H9 (cell line): ENCODE measurements at regions not wholly inside any gene's neighbourhood (a gene's known extent, or its start where the extent isn't known, plus 50 kb on each side); places are given as distances from the start of the nearest gene placed in this dataset.

Experiments used
- DNase-seq: peaks from one replicate; pipeline ENCODE4 v3.0.0-alpha.2; 2017
- H2AFZ ChIP-seq: one replicate; pipeline ENCODE4 v1.6.1; 2013; ENCODE audit warnings: mild to moderate bottlenecking, low read length, control low read depth, moderate library complexity
- H2AK5ac ChIP-seq: 2 replicates; pipeline ENCODE4 v1.6.1; 2013; ENCODE audit warnings: low read length, control low read depth, mixed read lengths; ENCODE audit not compliant: insufficient read length
- H2BK120ac ChIP-seq: one replicate; pipeline ENCODE4 v1.6.1; 2013; ENCODE audit warnings: low read depth, mild to moderate bottlenecking, low read length, control low read depth, inconsistent platforms; ENCODE audit not compliant: poor library complexity, severe bottlenecking
- H2BK12ac ChIP-seq: 2 replicates; pipeline ENCODE4 v1.6.1; 2013; ENCODE audit warnings: low read length, control low read depth, mixed read lengths, low read depth; ENCODE audit not compliant: insufficient read length
- H2BK15ac ChIP-seq: 2 replicates; pipeline ENCODE4 v1.6.1; 2013; ENCODE audit warnings: low read depth, low read length, control low read depth
- H2BK20ac ChIP-seq: one replicate; pipeline ENCODE4 v1.6.1; 2013; ENCODE audit warnings: low read depth, mild to moderate bottlenecking, low read length, control low read depth, inconsistent platforms; ENCODE audit not compliant: poor library complexity, severe bottlenecking
- H2BK5ac ChIP-seq: 2 replicates; pipeline ENCODE4 v1.6.1; 2013; ENCODE audit warnings: low read length, control low read depth, mixed read lengths; ENCODE audit not compliant: insufficient read length
- H3K14ac ChIP-seq: 2 replicates; pipeline ENCODE4 v1.6.1; 2013; ENCODE audit warnings: low read length, control low read depth; ENCODE audit not compliant: insufficient read depth
- H3K18ac ChIP-seq: 2 replicates; pipeline ENCODE4 v1.6.1; 2013; ENCODE audit warnings: low read depth, mild to moderate bottlenecking, mixed read lengths, low read length, control low read depth; ENCODE audit not compliant: insufficient read length
- H3K23ac ChIP-seq: 2 replicates; pipeline ENCODE4 v1.6.1; 2013; ENCODE audit warnings: low read length, control low read depth, mixed read lengths, low read depth; ENCODE audit not compliant: insufficient read length
- H3K23me2 ChIP-seq: 2 replicates; pipeline ENCODE4 v1.6.1; 2013; ENCODE audit warnings: low read depth, mild to moderate bottlenecking, mixed read lengths, low read length, control low read depth; ENCODE audit not compliant: insufficient read length, poor library complexity, severe bottlenecking
- H3K27ac ChIP-seq: 2 replicates; pipeline ENCODE4 v1.5.1; 2013; ENCODE audit warnings: low read length, control low read depth, mixed read lengths, low read depth; ENCODE audit not compliant: insufficient read length
- H3K27me3 ChIP-seq: 2 replicates; pipeline ENCODE4 v1.6.1; 2013; ENCODE audit warnings: low read length, control low read depth, inconsistent platforms; ENCODE audit not compliant: insufficient read depth
- H3K4ac ChIP-seq: 2 replicates; pipeline ENCODE4 v1.6.1; 2013; ENCODE audit warnings: low read depth, mild to moderate bottlenecking, control low read depth, inconsistent platforms, low read length, moderate library complexity
- H3K4me1 ChIP-seq: 2 replicates; pipeline ENCODE4 v1.6.1; 2013; ENCODE audit warnings: low read length, control low read depth, inconsistent platforms; ENCODE audit not compliant: insufficient read depth
- H3K4me2 ChIP-seq: 2 replicates; pipeline ENCODE4 v1.6.1; 2013; ENCODE audit warnings: low read length, control low read depth, mixed read lengths; ENCODE audit not compliant: insufficient read length, insufficient read depth
- H3K56ac ChIP-seq: 2 replicates; pipeline ENCODE4 v1.6.1; 2013; ENCODE audit warnings: low read depth, mild to moderate bottlenecking, mixed read lengths, low read length, control low read depth; ENCODE audit not compliant: insufficient read length
- H3K79me1 ChIP-seq: 2 replicates; pipeline ENCODE4 v1.6.1; 2013; ENCODE audit warnings: low read depth, mild to moderate bottlenecking, moderate library complexity, low read length, control low read depth, inconsistent platforms; ENCODE audit not compliant: insufficient read depth, poor library complexity, severe bottlenecking
- H3K79me2 ChIP-seq: 2 replicates; pipeline ENCODE4 v1.6.1; 2013; ENCODE audit warnings: low read length, control low read depth, inconsistent platforms; ENCODE audit not compliant: insufficient read depth
- H3K9ac ChIP-seq: 2 replicates; pipeline ENCODE4 v1.6.1; 2013; ENCODE audit warnings: low read length, control low read depth, mixed read lengths; ENCODE audit not compliant: insufficient read length; ENCODE audit errors: extremely low read depth
- H3K9me3 ChIP-seq: one replicate; pipeline ENCODE4 v1.6.1; 2013; ENCODE audit warnings: low read depth, low read length, inconsistent platforms; ENCODE audit not compliant: control insufficient read depth
- H3T11ph ChIP-seq: one replicate; pipeline ENCODE4 v1.6.1; 2013; ENCODE audit warnings: mild to moderate bottlenecking, low read length, control low read depth, inconsistent platforms
- H4K20me1 ChIP-seq: one replicate; pipeline ENCODE4 v1.6.1; 2013; ENCODE audit not compliant: control insufficient read depth, insufficient read length, insufficient read depth
- H4K5ac ChIP-seq: 2 replicates; pipeline ENCODE4 v1.6.1; 2013; ENCODE audit warnings: low read depth, mild to moderate bottlenecking, mixed read lengths, low read length, control low read depth; ENCODE audit not compliant: insufficient read length
- H4K8ac ChIP-seq: replicated peaks from 2 replicates; pipeline ENCODE4 v1.6.1; 2013; ENCODE audit warnings: low read length, control low read depth, mixed read lengths, low read depth; ENCODE audit not compliant: insufficient read length
- H4K91ac ChIP-seq: 2 replicates; pipeline ENCODE4 v1.6.1; 2013; ENCODE audit warnings: low read depth, mild to moderate bottlenecking, moderate library complexity, mixed read lengths, low read length, control low read depth; ENCODE audit not compliant: insufficient read length
- H3K27ac Mint-ChIP-seq, 3 experiments: 2 replicates in 2 of 3; 3 replicates in 1 of 3; pipeline ENCODE4 v1.8.0; 2020 to 2021; ENCODE audit warnings: mixed read lengths in 3 of 3, mild to moderate bottlenecking in 1 of 3, moderate library complexity in 1 of 3
- H3K27me3 Mint-ChIP-seq: 2 replicates; pipeline ENCODE4 v1.8.0; 2021; ENCODE audit warnings: low read depth, mild to moderate bottlenecking, moderate library complexity, mixed read lengths
- H3K36me3 Mint-ChIP-seq, 3 experiments: 2 replicates in 2 of 3; 3 replicates in 1 of 3; pipeline ENCODE4 v1.8.0; 2020 to 2021; ENCODE audit warnings: low read depth in 3 of 3, mixed read lengths in 3 of 3; ENCODE audit not compliant: insufficient read depth in 1 of 3
- H3K4me1 Mint-ChIP-seq, 2 experiments: 2 replicates each; pipeline ENCODE4 v1.8.0; 2020; ENCODE audit warnings: mixed read lengths in 2 of 2
- H3K4me3 Mint-ChIP-seq, 2 experiments: 2 replicates in 1 of 2; 3 replicates in 1 of 2; pipeline ENCODE4 v1.8.0; 2020 to 2021; ENCODE audit warnings: mild to moderate bottlenecking in 2 of 2, mixed read lengths in 2 of 2, moderate library complexity in 1 of 2
- H3K9me3 Mint-ChIP-seq, 2 experiments: 2 replicates in 1 of 2; 3 replicates in 1 of 2; pipeline ENCODE4 v1.8.0; 2020; ENCODE audit warnings: mild to moderate bottlenecking in 2 of 2, mixed read lengths in 2 of 2, moderate library complexity in 1 of 2
- WGBS: extraction: QIAGEN DNeasy Blood & Tissue Kit; methylation state at CpG from one replicate; pipeline ENCODE4 v1.1.7; 2013; ENCODE audit warnings: missing lambda C conversion rate, low lambda C conversion rate, mixed read lengths; ENCODE audit not compliant: insufficient read length; ENCODE audit errors: extremely low coverage; 5-methylcytosine and 5-hydroxymethylcytosine counted together
- TF ChIP-seq, protein P1 (sequence below): fragments of 200-600 bp; sonication (generic); conservative IDR thresholded peaks from 3 replicates; pipeline ENCODE4 v1.8.0; 2021; ENCODE audit warnings: antibody characterized with exemption, mild to moderate bottlenecking

DNA sequence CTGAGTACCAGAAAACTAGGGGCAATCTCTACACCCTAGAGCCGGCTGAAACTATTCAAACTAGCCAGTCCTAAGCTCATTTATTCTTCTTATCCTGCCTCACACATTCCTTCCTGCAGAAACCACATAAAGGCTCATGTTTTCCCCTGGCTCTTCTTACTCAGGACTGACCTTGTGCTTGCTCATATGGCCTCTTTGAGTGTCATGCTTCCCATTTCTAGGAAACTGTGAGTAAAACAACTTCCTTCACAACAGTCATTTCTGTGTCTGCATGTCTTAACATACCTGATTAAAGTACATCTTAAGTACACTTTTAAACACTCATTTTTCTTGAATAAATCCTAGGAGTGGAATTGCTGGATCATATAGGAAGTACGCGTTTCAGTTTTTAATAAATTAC, 52.3 kb upstream of the KIAA1217 start:
- H2BK12ac ChIP-seq: no peak overlapping the region

More for the DNA sequence above, 52.3 kb upstream of the KIAA1217 start:
- Histone ChIP-seq H3K27ac (no peak overlapping the region), H3K27me3 (no peaks in the 10 kb centered on the region), H3K4ac (no peak overlapping the region), H4K91ac (no peak overlapping the region), H3K23me2 (no peaks in the 10 kb centered on the region), H3K4me1 (no peaks in the 10 kb centered on the region), H3K79me2 (no peaks in the 10 kb centered on the region), H2AFZ (no peak overlapping the region), H3K79me1 (no peaks in the 10 kb centered on the region), H3K23ac (no peak overlapping the region), H2BK5ac (no peak overlapping the region), H3K4me2 (no peak overlapping the region), H4K8ac (no peak overlapping the region), H2AK5ac (no peak overlapping the region), H3T11ph (no peak overlapping the region), H3K9ac (no peak overlapping the region), H4K5ac (no peak overlapping the region), H2BK15ac (no peak overlapping the region), H3K9me3 (no peaks in the 10 kb centered on the region), H3K14ac (no peak overlapping the region), H3K56ac (no peak overlapping the region), H3K18ac (no peak overlapping the region), H4K20me1 (no peaks in the 10 kb centered on the region), H2BK20ac (no peak overlapping the region), H2BK120ac (no peak overlapping the region)
- no peak for DNase-seq
- no peaks in the 10 kb centered on the region; a peak in 2 of 5 replicates for H3K9me3 Mint-ChIP-seq
- no peaks in the 10 kb centered on the region for H3K4me1 Mint-ChIP-seq
- no peak overlapping the region for H3K27ac Mint-ChIP-seq
- H3K36me3 Mint-ChIP-seq: no peaks in the 10 kb centered on the region; a peak in 1 of 7 replicates
- no CpG with 5 or more reads among the region's 3 CpGs for WGBS
- no peaks in the 10 kb centered on the region for H3K27me3 Mint-ChIP-seq
- TF ChIP-seq, protein P1, sequence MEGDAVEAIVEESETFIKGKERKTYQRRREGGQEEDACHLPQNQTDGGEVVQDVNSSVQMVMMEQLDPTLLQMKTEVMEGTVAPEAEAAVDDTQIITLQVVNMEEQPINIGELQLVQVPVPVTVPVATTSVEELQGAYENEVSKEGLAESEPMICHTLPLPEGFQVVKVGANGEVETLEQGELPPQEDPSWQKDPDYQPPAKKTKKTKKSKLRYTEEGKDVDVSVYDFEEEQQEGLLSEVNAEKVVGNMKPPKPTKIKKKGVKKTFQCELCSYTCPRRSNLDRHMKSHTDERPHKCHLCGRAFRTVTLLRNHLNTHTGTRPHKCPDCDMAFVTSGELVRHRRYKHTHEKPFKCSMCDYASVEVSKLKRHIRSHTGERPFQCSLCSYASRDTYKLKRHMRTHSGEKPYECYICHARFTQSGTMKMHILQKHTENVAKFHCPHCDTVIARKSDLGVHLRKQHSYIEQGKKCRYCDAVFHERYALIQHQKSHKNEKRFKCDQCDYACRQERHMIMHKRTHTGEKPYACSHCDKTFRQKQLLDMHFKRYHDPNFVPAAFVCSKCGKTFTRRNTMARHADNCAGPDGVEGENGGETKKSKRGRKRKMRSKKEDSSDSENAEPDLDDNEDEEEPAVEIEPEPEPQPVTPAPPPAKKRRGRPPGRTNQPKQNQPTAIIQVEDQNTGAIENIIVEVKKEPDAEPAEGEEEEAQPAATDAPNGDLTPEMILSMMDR: no peak
- H3K4me3 Mint-ChIP-seq: no peak overlapping the region
